Esophagus (tissue), 2 donors: ENCODE measurements at regions not wholly inside any gene's neighbourhood (a gene's known extent, or its start where the extent isn't known, plus 50 kb on each side); places are given as distances from the start of the nearest gene placed in this dataset.
"Not testable (repeated sequence)": the region's sequence is repeated elsewhere in the genome, so short reads cannot be mapped to it uniquely, and the experiment has no call there.

Experiments used
- H3K27ac ChIP-seq, 2 donors: one replicate each; pipeline ENCODE4 v1.5.1; 2013; ENCODE audit warnings: low read depth in 2 of 2, mild to moderate bottlenecking in 2 of 2, inconsistent platforms in 1 of 2, low read length in 1 of 2, moderate library complexity in 1 of 2
- H3K27me3 ChIP-seq, 2 donors: one replicate each; pipeline ENCODE4 v1.6.1; 2013; ENCODE audit warnings: low read length in 2 of 2, control low read depth in 1 of 2, mild to moderate bottlenecking in 1 of 2; ENCODE audit not compliant: insufficient read depth in 2 of 2, control insufficient read depth in 1 of 2
- H3K36me3 ChIP-seq, 2 donors: one replicate each; pipeline ENCODE4 v1.6.1; 2013; ENCODE audit warnings: low read length in 1 of 2; ENCODE audit not compliant: control insufficient read depth in 2 of 2, insufficient read depth in 2 of 2
- H3K4me1 ChIP-seq, 2 donors: one replicate each; pipeline ENCODE4 v1.6.1; 2013; ENCODE audit warnings: low read length in 1 of 2; ENCODE audit not compliant: control insufficient read depth in 2 of 2, insufficient read depth in 2 of 2
- H3K4me3 ChIP-seq, 2 donors: one replicate each; pipeline ENCODE4 v1.5.1; 2013; ENCODE audit warnings: low read length in 2 of 2, mild to moderate bottlenecking in 2 of 2, low read depth in 1 of 2, moderate library complexity in 1 of 2
- H3K9me3 ChIP-seq, 2 donors: one replicate each; pipeline ENCODE4 v1.6.1; 2013; ENCODE audit warnings: mild to moderate bottlenecking in 2 of 2, low read depth in 1 of 2, low read length in 1 of 2, moderate library complexity in 1 of 2; ENCODE audit not compliant: control insufficient read depth in 2 of 2, insufficient read depth in 1 of 2
- WGBS, 2 donors: extraction: QIAGEN DNeasy Blood & Tissue Kit; methylation state at CpG; one replicate each; pipeline ENCODE4 v1.1.7; 2013; 5-methylcytosine and 5-hydroxymethylcytosine counted together
- donor health status: healthy with polysubstance abuse.
- donor health status: Bipolar disorder and iron deficiency.

- Histone ChIP-seq H3K27ac (no peak overlapping the region), H3K36me3 (no peaks in the 10 kb centered on the region), H3K4me3 (no peak overlapping the region), H3K9me3 (no peaks in the 10 kb centered on the region), H3K4me1 (no peaks in the 10 kb centered on the region), H3K27me3 (no peaks in the 10 kb centered on the region)
- 30 to 51% methylated on average over 1 of the region's 1 CpG for WGBS, 2 donors
Measured at GRCh38 chr4:37759833-37760232, 66.7 kb upstream of the PGM2 start.

GRCh38 chr4:37758226-37758625 is 68.3 kb upstream of the PGM2 start:
- Histone ChIP-seq H3K27ac (no peak overlapping the region), H3K36me3 (no peaks in the 10 kb centered on the region), H3K4me1 (no peaks in the 10 kb centered on the region), H3K4me3 (no peak overlapping the region), H3K27me3 (no peaks in the 10 kb centered on the region), H3K9me3 (peaks cover 0 to 3% of the 10 kb centered on the region in 2 donors)
- 44 to 63% methylated on average over 1 of the region's 1 CpG for WGBS, 2 donors

GRCh38 chr4:37757761-37758160 is 68.7 kb upstream of the PGM2 start:
- WGBS, 2 donors: 41 to 59% methylated on average over 4 of the region's 4 CpGs
- Histone ChIP-seq H3K9me3 (peaks cover 0 to 3% of the 10 kb centered on the region in 2 donors), H3K4me3 (no peak overlapping the region), H3K27ac (no peak overlapping the region), H3K4me1 (no peaks in the 10 kb centered on the region), H3K27me3 (no peaks in the 10 kb centered on the region), H3K36me3 (no peaks in the 10 kb centered on the region)

GRCh38 chr4:37757121-37757520 is 69.4 kb upstream of the PGM2 start:
- no peaks in the 10 kb centered on the region for H3K4me1 ChIP-seq
- peaks cover 0 to 3% of the 10 kb centered on the region in 2 donors for H3K9me3 ChIP-seq
- no peak overlapping the region for H3K4me3 ChIP-seq
- no peaks in the 10 kb centered on the region for H3K27me3 ChIP-seq
- H3K27ac ChIP-seq: no peak overlapping the region
- no peaks in the 10 kb centered on the region for H3K36me3 ChIP-seq
- WGBS, 2 donors: 71% methylated on average over 5 of the region's 5 CpGs

- peak overlapping the region in 1 of 2 donors; percentile 15 for H3K27ac ChIP-seq
- H3K9me3 ChIP-seq: peaks cover 0 to 3% of the 10 kb centered on the region in 2 donors
Measured at GRCh38 chr4:37754410-37755185, 68.4 kb upstream of the RELL1 start.

GRCh38 chr4:37749398-37749988 is 63.3 kb upstream of the RELL1 start:
- H3K9me3 ChIP-seq: peaks cover 0 to 2% of the 10 kb centered on the region in 2 donors

More at GRCh38 chr4:37754410-37755185, 68.4 kb upstream of the RELL1 start:
- 56 to 68% methylated on average over 6 of the region's 6 CpGs for WGBS, 2 donors
- H3K4me3 ChIP-seq: no peak overlapping the region
- H3K27me3 ChIP-seq: no peaks in the 10 kb centered on the region
- H3K4me1 ChIP-seq: no peaks in the 10 kb centered on the region
- no peaks in the 10 kb centered on the region for H3K36me3 ChIP-seq

GRCh38 chr4:37748485-37748884 is 62.3 kb upstream of the RELL1 start:
- no peaks in the 10 kb centered on the region for H3K36me3 ChIP-seq
- no peak overlapping the region for H3K4me3 ChIP-seq
- H3K4me1 ChIP-seq: no peaks in the 10 kb centered on the region
- H3K9me3 ChIP-seq: no peaks in the 10 kb centered on the region
- 56 to 64% methylated on average over 2 of the region's 2 CpGs for WGBS, 2 donors
- no peak overlapping the region for H3K27ac ChIP-seq
- H3K27me3 ChIP-seq: no peaks in the 10 kb centered on the region

More at GRCh38 chr4:37749398-37749988, 63.3 kb upstream of the RELL1 start:
- no peaks in the 10 kb centered on the region for H3K27me3 ChIP-seq
- H3K4me3 ChIP-seq: no peak overlapping the region
- H3K27ac ChIP-seq: no peak overlapping the region
- H3K36me3 ChIP-seq: no peaks in the 10 kb centered on the region
- 89 to 92% methylated on average over 1 of the region's 1 CpG for WGBS, 2 donors
- H3K4me1 ChIP-seq: no peaks in the 10 kb centered on the region

GRCh38 chr4:37747772-37748330 is 61.7 kb upstream of the RELL1 start:
- Histone ChIP-seq H3K27ac (no peak overlapping the region), H3K4me3 (no peak overlapping the region), H3K9me3 (no peaks in the 10 kb centered on the region), H3K27me3 (no peaks in the 10 kb centered on the region), H3K36me3 (no peaks in the 10 kb centered on the region), H3K4me1 (no peaks in the 10 kb centered on the region)
- WGBS, 2 donors: 76 to 77% methylated on average over 6 of the region's 6 CpGs

- H3K27ac ChIP-seq, H3K9me3 ChIP-seq, H3K27me3 ChIP-seq, H3K4me1 ChIP-seq, H3K4me3 ChIP-seq, H3K36me3 ChIP-seq: not testable (repeated sequence)
- 87 to 92% methylated on average over 5 of the region's 5 CpGs for WGBS, 2 donors
Measured at GRCh38 chr4:37746852-37747251, 60.7 kb upstream of the RELL1 start.
